HCT116 (cell line): ENCODE measurements at regions not wholly inside any gene's neighbourhood (a gene's known extent, or its start where the extent isn't known, plus 50 kb on each side); places are given as distances from the start of the nearest gene placed in this dataset.
"Not testable (repeated sequence)": the region's sequence is repeated elsewhere in the genome, so short reads cannot be mapped to it uniquely, and the experiment has no call there.

Experiments
- ATAC-seq: fragments of 200-7000 bp; cut with Tn5 transposase; 2 replicates; pipeline ENCODE4 v1.9.1; 2020; ENCODE audit warnings: mild to moderate bottlenecking, moderate library complexity
- BruUV-seq: library from RNA; stranded (reverse); fragments of 400-500 nt; replicated peaks from 2 replicates; lab custom pipeline; 2021; lab: Mats Ljungman, UMichigan
- CTCF ChIA-PET: fragments of 300-600 bp; sonication (Branson Sonifier 250); formaldehyde crosslinking; loops from one replicate; lab custom pipeline; 2021; ENCODE audit warnings: antibody characterized with exemption; lab: Charles Lee
- POLR2A ChIA-PET: fragments of 300-600, 350-600 bp; sonication (Branson Sonifier 250); formaldehyde crosslinking; loops from one replicate; lab custom pipeline; 2021; ENCODE audit warnings: antibody characterized with exemption; lab: Charles Lee
- RAD21 ChIA-PET, 2 experiments: fragments of 300-600 bp; sonication (Branson Sonifier 250); formaldehyde crosslinking; loops; one replicate each; lab custom pipeline; 2023; ENCODE audit warnings: low total read pairs in 2 of 2; ENCODE audit not compliant: uncharacterized antibody in 2 of 2, unreplicated experiment in 2 of 2, low non-redundant PET in 1 of 2; lab: Charles Lee
- DNase-seq: peaks from one replicate; pipeline ENCODE4 v3.0.0-alpha.2; 2010; ENCODE audit warnings: low read depth, low spot score
- H2AFZ ChIP-seq: fragments of 200-600 bp; shearing (Covaris generic), sonication (generic); 2 replicates; pipeline ENCODE4 v1.6.1; 2017; ENCODE audit warnings: low read depth, mixed run types, mixed read lengths, antibody characterized with exemption, low read length; ENCODE audit not compliant: poor library complexity, severe bottlenecking
- H3K27ac ChIP-seq: 2 replicates; pipeline ENCODE4 v1.5.1; 2012; ENCODE audit warnings: low read depth, low read length
- H3K27me3 ChIP-seq: fragments of 200-600 bp; sonication (generic); 2 replicates; pipeline ENCODE4 v1.6.1; 2016; ENCODE audit warnings: mixed run types, low read length, mixed read lengths; ENCODE audit not compliant: insufficient read depth
- H3K36me3 ChIP-seq, 2 experiments: fragments of 200-500 bp in 1 of 2; fragments of 200-600 bp in 1 of 2; sonication (Bioruptor generic) in 1 of 2; sonication (generic) in 1 of 2; 2 replicates each; pipeline versions ENCODE4 v1.5.1 to v1.6.1; 2014 to 2016; ENCODE audit warnings: low read length in 2 of 2, inconsistent platforms in 1 of 2, mixed read lengths in 1 of 2, mixed run types in 1 of 2; ENCODE audit not compliant: insufficient read depth in 2 of 2, control insufficient read depth in 1 of 2
- H3K4me1 ChIP-seq, 2 experiments: fragments of 200-600 bp in 1 of 2; sonication (generic) in 1 of 2; 2 replicates each; pipeline versions ENCODE4 v1.5.1 to v1.6.1; 2012 to 2017; ENCODE audit warnings: low read length in 2 of 2, inconsistent platforms in 1 of 2, mild to moderate bottlenecking in 1 of 2, mixed read lengths in 1 of 2, mixed run types in 1 of 2, moderate library complexity in 1 of 2; ENCODE audit not compliant: insufficient read depth in 2 of 2, control insufficient read depth in 1 of 2
- H3K4me2 ChIP-seq: fragments of 200-600 bp; sonication (generic); 2 replicates; pipeline ENCODE4 v1.6.1; 2017; ENCODE audit warnings: mixed run types, low read length, mixed read lengths
- H3K4me3 ChIP-seq, 2 experiments: fragments of 200-600 bp in 1 of 2; sonication (generic) in 1 of 2; replicated peaks in 1 of 2; 2 replicates each; pipeline ENCODE4 v1.5.1; 2011 to 2016; ENCODE audit warnings: low read length in 2 of 2, control low read depth in 1 of 2, low read depth in 1 of 2, mild to moderate bottlenecking in 1 of 2, mixed read lengths in 1 of 2, mixed run types in 1 of 2
- H3K79me2 ChIP-seq: fragments of 200-600 bp; sonication (generic); 2 replicates; pipeline ENCODE4 v1.6.1; 2017; ENCODE audit warnings: mild to moderate bottlenecking, mixed run types, low read length, moderate library complexity, mixed read lengths; ENCODE audit not compliant: insufficient read depth
- H3K9ac ChIP-seq: fragments of 200-600 bp; sonication (generic); 2 replicates; pipeline ENCODE4 v1.6.1; 2016; ENCODE audit warnings: low read length, mixed read lengths
- H3K9me2 ChIP-seq: fragments of 200-600 bp; sonication (generic), shearing (Covaris generic); 2 replicates; pipeline ENCODE4 v1.6.1; 2017; ENCODE audit warnings: mixed run types, mild to moderate bottlenecking, moderate library complexity; ENCODE audit not compliant: insufficient read depth
- H3K9me3 ChIP-seq, 2 experiments: fragments of 200-500 bp in 1 of 2; fragments of 200-600 bp in 1 of 2; sonication (Bioruptor generic) in 1 of 2; sonication (generic) in 1 of 2; 2 replicates each; pipeline ENCODE4 v1.6.1; 2014 to 2017; ENCODE audit warnings: low read length in 2 of 2, mixed read lengths in 2 of 2, inconsistent platforms in 1 of 2, low read depth in 1 of 2, mild to moderate bottlenecking in 1 of 2, mixed run types in 1 of 2, moderate library complexity in 1 of 2; ENCODE audit not compliant: control insufficient read depth in 1 of 2, insufficient read depth in 1 of 2
- H4K20me1 ChIP-seq: fragments of 200-600 bp; sonication (generic), shearing (Covaris generic); 2 replicates; pipeline ENCODE4 v1.6.1; 2017; ENCODE audit warnings: mixed run types, mild to moderate bottlenecking, moderate library complexity; ENCODE audit not compliant: insufficient read depth
- CBX3 ChIP-seq: IDR thresholded peaks from 2 replicates; pipeline ENCODE4 v1.6.1; 2012; ENCODE audit warnings: low read depth
- CEBPB ChIP-seq: IDR thresholded peaks from 2 replicates; pipeline ENCODE4 v1.6.1; 2012; ENCODE audit warnings: low read depth
- CTCF ChIP-seq, 3 experiments: fragments of 200-600 bp in 1 of 3; sonication (generic) in 1 of 3; IDR thresholded peaks in 2 of 3; conservative IDR thresholded peaks in 1 of 3; 2 replicates each; pipeline ENCODE4 v1.5.1; 2012 to 2017; ENCODE audit warnings: low read depth in 2 of 3, low read length in 2 of 3, antibody characterized with exemption in 1 of 3, borderline replicate concordance in 1 of 3, control low read depth in 1 of 3, mild to moderate bottlenecking in 1 of 3, mixed read lengths in 1 of 3, mixed run types in 1 of 3, moderate library complexity in 1 of 3; ENCODE audit not compliant: insufficient read depth in 1 of 3
- EGR1 ChIP-seq: IDR thresholded peaks from 2 replicates; pipeline ENCODE4 v1.6.1; 2012; ENCODE audit warnings: low read depth
- ELF1 ChIP-seq: IDR thresholded peaks from 2 replicates; pipeline ENCODE4 v1.6.1; 2012; ENCODE audit warnings: low read depth, borderline replicate concordance
- EZH2phosphoT487 ChIP-seq: fragments of 200-600 bp; IDR thresholded peaks from 2 replicates; pipeline ENCODE4 v1.6.1; 2018; ENCODE audit warnings: antibody characterized with exemption, borderline replicate concordance
- FOSL1 ChIP-seq: IDR thresholded peaks from 2 replicates; pipeline ENCODE4 v1.6.1; 2012; ENCODE audit warnings: low read depth
- JUND ChIP-seq: IDR thresholded peaks from 2 replicates; pipeline ENCODE4 v1.6.1; 2012
- SIN3A ChIP-seq: IDR thresholded peaks from 2 replicates; pipeline ENCODE4 v1.6.1; 2012; ENCODE audit warnings: low read depth
- SP1 ChIP-seq: IDR thresholded peaks from 2 replicates; pipeline ENCODE4 v1.6.1; 2012; ENCODE audit warnings: low read depth
- SRF ChIP-seq: IDR thresholded peaks from 2 replicates; pipeline ENCODE4 v1.6.1; 2012; ENCODE audit warnings: low read depth
- TCF7L2 ChIP-seq: IDR thresholded peaks from 2 replicates; pipeline ENCODE4 v1.7.0; 2011; ENCODE audit warnings: borderline replicate concordance, inconsistent platforms; ENCODE audit not compliant: insufficient read depth, insufficient read length; ENCODE audit errors: extremely low read depth
- YY1 ChIP-seq: IDR thresholded peaks from 2 replicates; pipeline ENCODE4 v1.6.1; 2011; ENCODE audit warnings: low read length, low read depth, moderate library complexity, mild to moderate bottlenecking; ENCODE audit not compliant: insufficient replicate concordance; ENCODE audit errors: extremely low read depth
- ZFX ChIP-seq: fragments of 450-650 bp; IDR thresholded peaks from 2 replicates; pipeline ENCODE4 v1.6.1; 2017
- ZNF274 ChIP-seq: fragments of 200-500 bp; sonication (Bioruptor generic); IDR thresholded peaks from 2 replicates; pipeline ENCODE4 v1.6.1; 2014; ENCODE audit warnings: mild to moderate bottlenecking, low read depth, low read length, inconsistent platforms
- intact Hi-C: fragments of 100-400 bp; cut with micrococcal nuclease; formaldehyde crosslinking; loops from 2 replicates; pipeline ENCODE4 v1.10.0; 2022
- TF ChIP-seq, protein P1 (sequence below): IDR thresholded peaks from 2 replicates; pipeline ENCODE4 v1.6.1; 2012

DNA sequence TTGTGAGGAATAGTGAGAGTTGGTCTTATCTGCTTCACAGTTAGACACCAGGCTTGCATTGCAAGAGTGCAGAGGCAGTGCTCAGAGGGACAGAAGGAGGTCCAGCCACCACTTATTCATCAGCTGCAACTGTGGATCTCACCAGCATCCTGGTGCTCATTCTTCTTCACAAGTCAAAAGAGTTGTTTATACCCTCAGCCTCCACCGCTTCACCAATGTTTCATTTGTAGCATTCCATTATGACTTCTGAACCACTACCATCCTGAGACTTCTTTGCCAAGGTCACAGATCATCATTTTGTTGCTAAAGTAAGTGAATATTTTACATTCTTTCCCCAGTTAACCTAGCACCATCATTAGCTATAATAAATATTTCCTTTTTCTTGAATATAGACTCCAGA lies 230.5 kb upstream of the KITLG start (continued):
- TF ChIP-seq SIN3A (no peak), CTCF (IDR thresholded peaks at IDR 0.05 in 2 of 3, conservative IDR thresholded peaks at IDR 0.05 in 1 of 3; ENCODE audit: borderline replicate concordance in 1 of 3, insufficient read depth in 1 of 3, low read depth in 2 of 3, low read length in 2 of 3) (no peak), TCF7L2 (no peak)

DNA sequence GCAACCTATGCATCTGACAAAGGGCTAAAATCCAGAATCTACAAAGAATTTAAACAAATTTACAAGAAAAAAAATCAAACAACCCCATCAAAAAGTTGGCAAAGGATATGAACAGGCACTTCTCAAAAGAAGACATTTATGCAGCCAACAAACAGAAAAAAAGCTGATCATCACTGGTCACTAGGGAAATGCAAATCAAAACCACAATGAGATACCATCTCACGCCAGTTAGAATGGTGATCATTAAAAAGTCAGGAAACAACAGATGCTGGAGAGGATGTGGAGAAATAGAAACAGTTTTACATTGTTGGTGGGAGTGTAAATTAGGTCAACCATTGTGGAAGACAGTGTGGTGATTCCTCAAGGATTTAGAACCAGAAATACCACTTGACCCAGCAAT lies 229.6 kb upstream of the KITLG start:
- RAD21 ChIA-PET, H3K36me3 ChIP-seq, intact Hi-C loops, POLR2A ChIA-PET, H2AFZ ChIP-seq, H3K9me2 ChIP-seq, H3K4me1 ChIP-seq, H3K4me2 ChIP-seq, BruUV-seq, H3K4me3 ChIP-seq, CTCF ChIA-PET, H3K9me3 ChIP-seq, ATAC-seq, H3K79me2 ChIP-seq, H3K27ac ChIP-seq, H3K9ac ChIP-seq, H3K27me3 ChIP-seq, H4K20me1 ChIP-seq, DNase-seq: not testable (repeated sequence)

GRCh38 chr12:88805692-88806091 lies 225.4 kb upstream of the KITLG start:
- Histone ChIP-seq H3K9me2 (no peaks in the 10 kb centered on the region), H3K9ac (no peak overlapping the region), H3K36me3 (no peaks in the 10 kb centered on the region), H3K4me3 (no peak overlapping the region), H2AFZ (peak overlapping the region; percentile 82), H3K9me3 (no peaks in the 10 kb centered on the region; a peak in 1 of 4 replicates), H3K4me1 (no peaks in the 10 kb centered on the region), H4K20me1 (no peaks in the 10 kb centered on the region), H3K27ac (no peak overlapping the region), H3K27me3 (no peaks in the 10 kb centered on the region), H3K79me2 (no peaks in the 10 kb centered on the region), H3K4me2 (no peak overlapping the region)
- ATAC-seq (no peak), DNase-seq (no peak)
- no TSS peak for BruUV-seq
- RAD21 ChIA-PET, result no interaction called here
- CTCF ChIA-PET, result no interaction called here
- POLR2A ChIA-PET, result no interaction called here
- intact Hi-C loops, result no loop called here
- TF ChIP-seq ZFX (no peak), SRF (no peak), EZH2phosphoT487 (no peak), FOSL1 (no peak), YY1 (no peak), ELF1 (no peak), EGR1 (no peak), SP1 (no peak), ZNF274 (no peak), CEBPB (no peak), JUND (no peak), CBX3 (no peak)
- TF ChIP-seq, protein P1, sequence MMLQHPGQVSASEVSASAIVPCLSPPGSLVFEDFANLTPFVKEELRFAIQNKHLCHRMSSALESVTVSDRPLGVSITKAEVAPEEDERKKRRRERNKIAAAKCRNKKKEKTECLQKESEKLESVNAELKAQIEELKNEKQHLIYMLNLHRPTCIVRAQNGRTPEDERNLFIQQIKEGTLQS, result no peak
